ENCODE measurements at regions not wholly inside any gene's neighbourhood (a gene's known extent, or its start where the extent isn't known, plus 50 kb on each side); places are given as distances from the start of the nearest gene placed in this dataset.

- Histone ChIP-seq H3K27me3 (no peaks in the 10 kb centered on the region), H3K36me3 (no peaks in the 10 kb centered on the region), H3K4me1 (no peaks in the 10 kb centered on the region), H3K9me3 (no peaks in the 10 kb centered on the region), H3K4me3 (no peak overlapping the region), H3K27ac (no peak overlapping the region)
- DNase-seq: no peak
- TF ChIP-seq POLR2A (IDR thresholded peaks at IDR 0.05): no peak
- TF ChIP-seq, protein P1, sequence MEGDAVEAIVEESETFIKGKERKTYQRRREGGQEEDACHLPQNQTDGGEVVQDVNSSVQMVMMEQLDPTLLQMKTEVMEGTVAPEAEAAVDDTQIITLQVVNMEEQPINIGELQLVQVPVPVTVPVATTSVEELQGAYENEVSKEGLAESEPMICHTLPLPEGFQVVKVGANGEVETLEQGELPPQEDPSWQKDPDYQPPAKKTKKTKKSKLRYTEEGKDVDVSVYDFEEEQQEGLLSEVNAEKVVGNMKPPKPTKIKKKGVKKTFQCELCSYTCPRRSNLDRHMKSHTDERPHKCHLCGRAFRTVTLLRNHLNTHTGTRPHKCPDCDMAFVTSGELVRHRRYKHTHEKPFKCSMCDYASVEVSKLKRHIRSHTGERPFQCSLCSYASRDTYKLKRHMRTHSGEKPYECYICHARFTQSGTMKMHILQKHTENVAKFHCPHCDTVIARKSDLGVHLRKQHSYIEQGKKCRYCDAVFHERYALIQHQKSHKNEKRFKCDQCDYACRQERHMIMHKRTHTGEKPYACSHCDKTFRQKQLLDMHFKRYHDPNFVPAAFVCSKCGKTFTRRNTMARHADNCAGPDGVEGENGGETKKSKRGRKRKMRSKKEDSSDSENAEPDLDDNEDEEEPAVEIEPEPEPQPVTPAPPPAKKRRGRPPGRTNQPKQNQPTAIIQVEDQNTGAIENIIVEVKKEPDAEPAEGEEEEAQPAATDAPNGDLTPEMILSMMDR (IDR thresholded peaks at IDR 0.05): no peak
- no peak for ATAC-seq
- 41% methylated on average over 1 of the region's 1 CpG for WGBS (ENCODE audit: insufficient coverage, low coverage, low lambda C conversion rate, missing lambda C conversion rate)
- intact Hi-C loops (cut with DNase I): no loop called here
These were observed 202.1 kb upstream of the EPHA7 start for GRCh38 chr6:93621442-93621841.

DNA sequence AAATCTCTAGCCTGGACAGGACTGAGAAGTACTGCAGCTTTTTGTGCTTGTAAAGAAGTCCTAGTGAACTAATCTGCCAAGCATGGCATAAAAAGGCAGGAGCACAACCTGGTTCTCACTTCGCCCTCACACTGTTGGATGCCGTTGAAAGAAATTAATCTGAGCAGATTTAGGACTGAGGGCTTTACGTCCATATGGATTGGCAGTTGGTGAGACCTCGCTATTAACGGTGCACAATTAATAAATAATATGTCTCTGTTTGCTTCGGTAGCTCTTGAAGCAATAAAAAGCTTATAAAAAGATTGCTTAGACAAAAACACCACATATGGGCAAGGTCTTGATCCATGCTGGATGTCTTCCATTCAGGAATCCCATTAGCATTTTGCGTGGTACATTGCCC is 185.6 kb upstream of the EPHA7 start:
- Histone ChIP-seq H3K27ac (no peak overlapping the region), H3K27me3 (no peaks in the 10 kb centered on the region), H3K9me3 (no peaks in the 10 kb centered on the region), H3K36me3 (no peaks in the 10 kb centered on the region), H3K4me3 (no peak overlapping the region), H3K4me1 (no peaks in the 10 kb centered on the region)
- DNase-seq (no peak), ATAC-seq (no peak)
- TF ChIP-seq POLR2A (IDR thresholded peaks at IDR 0.05): no peak
- TF ChIP-seq, protein P1 (IDR thresholded peaks at IDR 0.05): no peak
- 56% methylated on average over 7 of the region's 7 CpGs for WGBS (ENCODE audit: insufficient coverage, low coverage, low lambda C conversion rate, missing lambda C conversion rate)
- intact Hi-C loops (cut with DNase I): no loop called here

- 58% methylated on average over 1 of the region's 1 CpG for WGBS (ENCODE audit: insufficient coverage, low coverage, low lambda C conversion rate, missing lambda C conversion rate)
- no peak for ATAC-seq
- intact Hi-C loops (cut with DNase I): no loop called here
These were observed 173.1 kb upstream of the EPHA7 start for GRCh38 chr6:93592417-93592816.

GRCh38 chr6:93586306-93586705 is 166.9 kb upstream of the EPHA7 start:
- no peak overlapping the region for H3K27ac ChIP-seq
- H3K4me3 ChIP-seq: no peak overlapping the region
- TF ChIP-seq, protein P1 (IDR thresholded peaks at IDR 0.05): no peak
- TF ChIP-seq POLR2A (IDR thresholded peaks at IDR 0.05): no peak
- H3K9me3 ChIP-seq: no peaks in the 10 kb centered on the region
- ATAC-seq: no peak
- no peaks in the 10 kb centered on the region for H3K4me1 ChIP-seq
- no peak for DNase-seq
- H3K36me3 ChIP-seq: no peaks in the 10 kb centered on the region
- intact Hi-C loops (cut with DNase I): no loop called here
- 64% methylated on average over 1 of the region's 1 CpG for WGBS (ENCODE audit: insufficient coverage, low coverage, low lambda C conversion rate, missing lambda C conversion rate)
- no peaks in the 10 kb centered on the region for H3K27me3 ChIP-seq

More at GRCh38 chr6:93592417-93592816, 173.1 kb upstream of the EPHA7 start:
- H3K4me3 ChIP-seq: no peak overlapping the region
- H3K27me3 ChIP-seq: no peaks in the 10 kb centered on the region
- H3K9me3 ChIP-seq: no peaks in the 10 kb centered on the region
- H3K27ac ChIP-seq: no peak overlapping the region
- DNase-seq: no peak
- no peaks in the 10 kb centered on the region for H3K4me1 ChIP-seq
- no peak for TF ChIP-seq POLR2A (IDR thresholded peaks at IDR 0.05)
- TF ChIP-seq, protein P1 (IDR thresholded peaks at IDR 0.05): no peak
- no peaks in the 10 kb centered on the region for H3K36me3 ChIP-seq

DNA sequence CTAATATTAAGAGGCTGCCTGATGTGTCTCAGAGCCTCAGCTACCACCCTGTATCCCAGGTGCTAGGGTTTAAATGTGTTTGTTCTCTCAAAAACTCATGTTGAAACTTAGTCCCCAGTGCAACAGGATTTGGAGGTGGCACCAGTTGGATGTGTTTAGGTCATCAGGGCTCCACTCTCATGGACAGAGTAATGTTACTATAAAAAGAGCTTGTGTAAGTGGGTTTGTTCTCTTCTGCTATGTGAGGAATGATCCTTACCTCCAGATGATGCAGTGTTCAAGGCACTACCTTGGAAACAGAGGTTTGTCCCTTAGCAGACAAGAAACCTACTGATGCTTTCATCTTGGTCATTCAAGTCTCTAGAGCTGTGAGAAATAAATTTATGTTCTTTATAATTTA is 164.9 kb upstream of the EPHA7 start:
- intact Hi-C loops (cut with DNase I): no loop called here
- Histone ChIP-seq H3K4me1 (no peaks in the 10 kb centered on the region), H3K27me3 (no peaks in the 10 kb centered on the region), H3K9me3 (no peaks in the 10 kb centered on the region), H3K4me3 (no peak overlapping the region), H3K27ac (no peak overlapping the region), H3K36me3 (no peaks in the 10 kb centered on the region)
- DNase-seq: no peak
- no peak for ATAC-seq
- TF ChIP-seq POLR2A (IDR thresholded peaks at IDR 0.05): no peak
- TF ChIP-seq, protein P1 (IDR thresholded peaks at IDR 0.05): no peak

All from right lobe of liver (tissue), 6 donors.